ENCODE measurements at regions not wholly inside any gene's neighbourhood (a gene's known extent, or its start where the extent isn't known, plus 50 kb on each side); places are given as distances from the start of the nearest gene placed in this dataset.
"Not testable (repeated sequence)": the region's sequence is repeated elsewhere in the genome, so short reads cannot be mapped to it uniquely, and the experiment has no call there.

DNA sequence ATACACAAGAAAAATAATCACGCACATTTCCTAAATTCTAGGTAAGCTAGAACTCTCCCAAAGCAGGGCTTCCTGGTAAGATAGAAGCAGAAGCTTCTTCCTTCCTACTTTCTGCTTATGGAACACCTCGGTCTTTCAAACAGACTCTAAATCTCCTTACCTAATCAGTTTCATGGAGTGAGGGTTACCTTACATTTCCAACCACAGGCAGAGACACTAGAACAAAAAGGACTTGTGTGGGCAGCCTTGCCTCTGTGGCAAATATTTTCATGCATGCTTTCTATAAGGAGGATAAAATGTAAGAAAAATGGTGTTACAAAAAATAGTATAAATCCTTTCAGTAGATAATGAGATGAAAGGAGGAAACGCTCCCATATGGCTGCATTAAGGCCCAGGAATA is 386.3 kb upstream of the SMIM30 start:
- no peak overlapping the region for H3K27ac Mint-ChIP-seq
- no peaks in the 10 kb centered on the region for H3K4me1 Mint-ChIP-seq
- H3K9me3 Mint-ChIP-seq = peaks cover 9% of the 10 kb centered on the region
- H3K36me3 Mint-ChIP-seq = no peaks in the 10 kb centered on the region
- DNase-seq (ENCODE audit: low spot score in 2 of 2) (no peak), ATAC-seq (no peak)
- no peak overlapping the region for H3K4me3 Mint-ChIP-seq

DNA sequence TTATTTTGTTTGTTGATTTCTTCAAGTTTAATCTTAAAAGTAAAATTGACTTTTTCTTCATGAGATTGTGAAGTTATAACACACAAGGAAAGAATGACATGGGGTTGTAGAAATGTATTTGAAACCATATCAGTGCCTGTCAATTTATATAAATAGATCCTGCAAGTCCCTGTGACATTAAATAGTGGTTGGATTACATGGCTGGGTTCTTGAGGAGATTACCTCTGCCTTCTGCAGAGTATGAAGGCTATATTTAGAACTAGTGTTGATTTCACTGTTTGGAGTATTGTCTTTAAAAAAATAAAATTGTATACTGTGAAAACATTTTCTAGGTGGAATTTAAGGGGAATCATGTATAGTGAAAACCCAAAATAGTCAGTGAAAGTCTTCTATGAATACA is 385.8 kb upstream of the SMIM30 start:
- no peak overlapping the region for H3K27ac Mint-ChIP-seq
- H3K4me1 Mint-ChIP-seq = no peaks in the 10 kb centered on the region
- no peak overlapping the region for H3K4me3 Mint-ChIP-seq
- no peaks in the 10 kb centered on the region for H3K36me3 Mint-ChIP-seq
- ATAC-seq (no peak), DNase-seq (ENCODE audit: low spot score in 2 of 2) (no peak)
- H3K9me3 Mint-ChIP-seq = peaks cover 9% of the 10 kb centered on the region

DNA sequence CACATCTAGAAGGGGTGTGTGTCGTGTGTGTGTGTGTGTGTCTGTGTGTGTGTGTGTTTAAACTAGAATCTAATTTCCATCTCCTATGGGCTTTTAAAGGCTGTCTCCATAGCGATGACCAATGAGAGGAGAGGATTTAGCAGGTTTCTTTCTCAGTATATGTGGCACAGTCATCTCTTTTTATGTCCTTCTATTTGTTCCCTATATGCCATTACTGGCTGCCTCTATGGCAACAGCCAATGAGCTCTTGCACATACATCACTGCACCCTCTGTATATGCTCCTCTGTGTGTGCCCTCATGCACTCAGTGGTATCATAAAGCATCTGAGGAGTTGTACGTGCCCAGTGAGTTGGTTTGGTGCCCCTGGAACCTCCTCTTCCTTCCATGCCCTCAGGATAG is 378.2 kb upstream of the SMIM30 start:
- ATAC-seq; H3K36me3 Mint-ChIP-seq; H3K4me1 Mint-ChIP-seq; DNase-seq (ENCODE audit: low spot score in 2 of 2); H3K27ac Mint-ChIP-seq; H3K4me3 Mint-ChIP-seq; H3K9me3 Mint-ChIP-seq: not testable (repeated sequence)

DNA sequence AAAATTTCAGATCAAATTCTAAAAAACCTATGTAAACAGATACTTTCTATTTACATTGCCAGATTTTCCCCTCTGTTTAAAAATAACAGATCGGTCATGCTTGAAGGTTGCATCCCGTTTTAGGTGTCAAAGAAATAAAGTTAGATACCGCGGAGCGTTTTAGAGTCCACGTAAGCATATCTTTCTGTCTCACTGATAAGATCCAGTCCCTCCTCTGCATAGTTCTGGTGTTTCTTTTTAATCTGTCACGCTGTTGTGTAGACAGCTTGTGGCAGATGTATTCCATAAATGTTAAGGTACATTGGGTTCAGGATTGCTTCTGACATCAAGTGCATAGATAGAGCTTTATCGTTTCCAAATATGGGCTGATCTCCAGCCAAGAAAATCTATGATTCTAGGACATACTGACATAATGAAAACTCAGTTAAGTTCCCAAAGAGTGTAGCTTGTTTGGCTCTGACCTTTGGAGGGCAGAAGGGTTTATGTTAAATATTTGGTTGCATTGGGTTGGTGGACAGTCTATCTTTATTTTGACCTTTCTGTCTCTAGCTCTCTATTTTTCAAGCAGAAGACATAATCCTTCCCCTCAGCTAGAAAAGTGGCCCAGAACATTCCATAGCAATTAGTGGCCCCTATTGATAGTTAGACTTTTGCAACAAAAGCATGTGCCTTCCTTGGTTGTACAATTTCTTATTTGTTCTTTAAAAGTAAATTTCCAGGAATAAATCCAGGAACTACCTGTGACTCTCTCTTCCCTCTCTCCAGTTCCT is 376.6 kb upstream of the SMIM30 start:
- H3K36me3 Mint-ChIP-seq; DNase-seq (ENCODE audit: low spot score in 2 of 2); ATAC-seq; H3K4me1 Mint-ChIP-seq; H3K27ac Mint-ChIP-seq; H3K9me3 Mint-ChIP-seq; H3K4me3 Mint-ChIP-seq: not testable (repeated sequence)

DNA sequence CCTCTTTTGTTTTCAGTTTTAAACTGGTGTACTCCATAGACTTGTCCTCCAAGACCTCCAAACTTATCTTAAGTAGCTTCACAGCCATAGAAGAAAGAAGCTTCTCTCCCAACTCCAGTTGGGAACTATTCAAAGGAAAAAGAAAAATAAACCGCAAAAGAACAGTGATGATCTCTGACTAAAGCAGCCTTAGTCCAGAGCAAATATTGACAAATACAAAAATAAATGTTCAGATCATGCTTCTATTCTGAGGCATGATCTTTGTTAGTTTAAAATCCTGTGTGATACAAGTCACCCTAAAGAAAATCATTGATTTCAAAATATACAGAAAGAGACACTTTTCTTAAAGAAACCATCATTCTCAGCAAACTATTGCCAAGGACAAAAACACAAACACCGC is 373.0 kb upstream of the SMIM30 start:
- ATAC-seq (no peak), DNase-seq (ENCODE audit: low spot score in 2 of 2) (no peak)

DNA sequence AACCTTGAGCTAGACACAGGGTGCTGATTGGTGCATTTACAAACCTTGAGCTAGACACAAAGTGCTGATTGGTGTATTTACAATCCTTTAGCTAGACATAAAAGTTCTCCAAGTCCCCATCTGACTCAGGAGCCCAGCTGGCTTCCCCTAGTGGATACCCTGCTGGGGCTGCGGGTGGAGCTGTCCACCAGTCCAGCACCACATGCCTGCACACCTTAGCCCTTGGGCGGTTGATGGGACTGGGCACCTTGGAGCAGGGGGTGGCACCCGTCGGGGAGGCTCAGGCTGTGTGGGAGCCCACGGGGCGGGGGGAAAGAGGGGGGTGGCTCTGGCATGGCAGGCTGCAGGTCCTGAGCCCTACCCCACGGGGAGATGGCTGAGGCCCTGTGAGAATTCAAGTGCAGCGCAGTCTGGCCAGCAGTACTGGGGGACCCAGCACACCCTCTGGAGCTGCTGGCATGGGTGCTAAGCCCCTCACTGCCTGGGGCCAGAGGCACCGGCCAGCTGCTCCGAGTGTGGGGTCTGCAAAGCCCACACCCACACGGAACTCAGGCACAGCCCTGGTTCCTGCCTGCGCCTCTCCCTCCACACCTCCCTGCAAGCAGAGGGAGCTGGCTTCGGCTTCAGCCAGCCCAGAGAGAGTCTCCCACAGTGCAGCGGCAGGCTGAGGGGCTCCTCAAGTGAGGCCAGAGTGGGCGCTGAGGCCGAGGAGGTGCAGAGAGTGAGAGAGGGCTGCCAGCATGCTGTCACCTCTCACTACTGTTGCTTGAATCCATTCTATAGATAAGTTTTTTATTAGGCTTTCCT is 369.8 kb upstream of the SMIM30 start:
- H3K27ac Mint-ChIP-seq = no peak overlapping the region
- H3K36me3 Mint-ChIP-seq = no peaks in the 10 kb centered on the region
- DNase-seq (ENCODE audit: low spot score in 2 of 2) (no peak), ATAC-seq (peak; percentile 39)
- H3K9me3 Mint-ChIP-seq = peaks cover 5% of the 10 kb centered on the region
- H3K4me1 Mint-ChIP-seq = no peaks in the 10 kb centered on the region
- H3K4me3 Mint-ChIP-seq = no peak overlapping the region

More for the DNA sequence above, 373.0 kb upstream of the SMIM30 start:
- Mint-ChIP-seq H3K27ac (no peak overlapping the region), H3K4me1 (no peaks in the 10 kb centered on the region), H3K9me3 (no peaks in the 10 kb centered on the region), H3K4me3 (no peak overlapping the region), H3K36me3 (no peaks in the 10 kb centered on the region)

- no peak for DNase-seq (ENCODE audit: low spot score in 2 of 2)
- H3K9me3 Mint-ChIP-seq = peaks cover 5% of the 10 kb centered on the region
- H3K4me3 Mint-ChIP-seq = no peak overlapping the region
- H3K27ac Mint-ChIP-seq = no peak overlapping the region
- no peak for ATAC-seq
- H3K36me3 Mint-ChIP-seq = no peaks in the 10 kb centered on the region
- H3K4me1 Mint-ChIP-seq = no peaks in the 10 kb centered on the region
Measured at GRCh38 chr7:113486548-113486947, 368.2 kb upstream of the SMIM30 start.

- no peak for ATAC-seq
Measured at GRCh38 chr7:113483657-113484056, 365.3 kb upstream of the SMIM30 start.

DNA sequence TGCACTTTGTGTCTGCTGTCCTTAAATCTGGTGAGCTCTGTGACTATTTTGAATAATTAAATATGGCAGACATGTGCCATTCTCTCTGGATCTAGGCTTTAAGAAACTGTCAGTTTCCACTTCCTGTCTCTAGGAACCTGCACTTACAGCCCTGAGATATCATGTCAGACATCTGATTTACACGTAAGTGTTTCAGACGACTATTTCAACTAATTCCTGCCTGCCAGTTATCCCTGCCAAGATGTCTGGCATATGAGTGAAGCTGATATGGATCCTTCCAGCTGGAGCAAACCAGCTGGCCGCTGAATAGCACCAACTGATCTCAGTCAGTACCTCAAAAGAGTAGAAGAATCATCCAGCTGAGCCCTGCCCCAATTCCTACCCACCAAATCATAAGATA is 362.2 kb upstream of the SMIM30 start:
- ATAC-seq (no peak), DNase-seq (ENCODE audit: low spot score in 2 of 2) (no peak)
- Mint-ChIP-seq H3K27ac (no peak overlapping the region), H3K36me3 (no peaks in the 10 kb centered on the region), H3K4me3 (no peak overlapping the region), H3K4me1 (no peaks in the 10 kb centered on the region), H3K9me3 (peaks cover 4% of the 10 kb centered on the region)

More at GRCh38 chr7:113483657-113484056, 365.3 kb upstream of the SMIM30 start:
- Mint-ChIP-seq H3K9me3 (peaks cover 5% of the 10 kb centered on the region), H3K4me1 (no peaks in the 10 kb centered on the region), H3K36me3 (no peaks in the 10 kb centered on the region), H3K4me3 (no peak overlapping the region), H3K27ac (no peak overlapping the region)
- DNase-seq (ENCODE audit: low spot score in 2 of 2) = no peak

- H3K27ac Mint-ChIP-seq = no peak overlapping the region
- H3K9me3 Mint-ChIP-seq = peaks cover 11% of the 10 kb centered on the region
- H3K36me3 Mint-ChIP-seq = no peaks in the 10 kb centered on the region
- H3K4me3 Mint-ChIP-seq = no peak overlapping the region
- ATAC-seq = no peak
- no peak for DNase-seq (ENCODE audit: low spot score in 2 of 2)
- no peaks in the 10 kb centered on the region for H3K4me1 Mint-ChIP-seq
Measured at GRCh38 chr7:113464096-113464855, 345.9 kb upstream of the SMIM30 start.

DNA sequence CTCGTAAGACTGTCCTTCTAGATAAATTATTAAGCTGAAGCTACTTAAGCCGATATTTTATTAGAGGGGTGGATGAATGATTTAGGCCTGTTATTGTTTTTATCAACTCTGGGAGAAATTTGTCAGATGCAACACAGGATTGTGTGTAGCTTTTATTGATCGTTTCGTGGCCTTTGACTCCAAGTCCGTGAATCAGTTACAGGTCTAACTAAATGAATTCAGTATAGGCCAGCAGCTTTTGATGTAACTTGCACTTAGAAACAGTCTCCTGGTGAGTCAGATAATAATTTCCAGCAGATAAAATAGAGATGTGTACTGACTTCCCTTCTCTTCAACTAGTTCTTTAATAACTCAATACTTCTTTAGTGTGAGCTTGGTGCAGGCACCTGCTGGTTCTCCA is 341.7 kb upstream of the SMIM30 start:
- Mint-ChIP-seq H3K4me3 (no peak overlapping the region), H3K27ac (no peak overlapping the region), H3K36me3 (no peaks in the 10 kb centered on the region), H3K4me1 (no peaks in the 10 kb centered on the region), H3K9me3 (peaks cover 3% of the 10 kb centered on the region)
- no peak for ATAC-seq
- no peak for DNase-seq (ENCODE audit: low spot score in 2 of 2)

DNA sequence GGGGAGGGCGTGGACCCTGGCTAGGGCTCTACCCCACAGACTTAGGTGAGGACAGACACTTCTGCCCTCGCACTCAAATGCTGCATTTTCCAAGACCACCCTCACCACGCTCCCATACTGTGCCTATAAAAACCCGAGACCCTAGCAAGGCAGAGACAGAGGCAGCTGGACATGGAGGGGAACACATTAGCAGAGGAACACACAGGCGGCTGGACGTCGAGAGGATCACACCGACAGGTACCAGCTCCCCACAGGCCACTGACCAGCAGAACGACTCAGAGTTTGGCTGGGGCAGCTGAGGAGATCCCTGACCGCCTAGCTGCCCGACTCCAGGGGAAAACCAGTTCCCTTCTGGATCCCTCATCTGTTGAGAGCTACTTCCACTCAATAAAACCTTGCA is 338.2 kb upstream of the SMIM30 start:
- DNase-seq (ENCODE audit: low spot score in 2 of 2) = no peak
- no peaks in the 10 kb centered on the region for H3K4me1 Mint-ChIP-seq
- no peaks in the 10 kb centered on the region for H3K9me3 Mint-ChIP-seq
- no peak overlapping the region for H3K27ac Mint-ChIP-seq
- no peak overlapping the region for H3K4me3 Mint-ChIP-seq
- ATAC-seq = no peak
- no peaks in the 10 kb centered on the region for H3K36me3 Mint-ChIP-seq

DNA sequence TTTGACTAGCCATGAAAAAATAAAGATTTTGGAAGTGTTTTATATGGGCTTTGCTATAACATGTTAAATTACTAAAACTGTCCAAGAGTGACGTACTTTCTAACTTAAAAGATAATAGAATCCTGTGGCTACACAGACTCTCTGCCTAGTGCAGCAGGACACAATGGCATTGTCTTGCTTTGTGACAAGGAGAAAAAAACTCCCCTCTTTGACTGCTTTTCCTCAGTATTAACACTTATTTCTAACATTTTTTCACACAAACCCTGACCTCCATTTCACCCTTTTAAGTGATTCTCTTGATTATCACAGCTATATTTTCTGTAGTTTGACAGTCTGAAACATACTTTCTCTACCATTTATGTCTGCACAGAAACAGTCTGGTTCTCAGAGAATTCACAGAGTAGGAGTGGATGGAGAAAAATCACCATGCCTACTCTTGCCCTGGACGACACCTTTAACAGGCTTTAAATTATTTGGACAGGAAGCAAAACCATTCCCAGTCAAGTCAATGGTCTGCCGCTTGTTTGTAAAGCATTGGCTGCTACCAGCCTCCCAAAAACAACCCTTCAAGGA is 336.3 kb upstream of the SMIM30 start:
- DNase-seq (ENCODE audit: low spot score in 2 of 2) = no peak
- H3K36me3 Mint-ChIP-seq = no peaks in the 10 kb centered on the region
- no peak for ATAC-seq
- H3K27ac Mint-ChIP-seq = no peak overlapping the region
- no peak overlapping the region for H3K4me3 Mint-ChIP-seq
- H3K4me1 Mint-ChIP-seq = no peaks in the 10 kb centered on the region
- H3K9me3 Mint-ChIP-seq = no peaks in the 10 kb centered on the region

DNA sequence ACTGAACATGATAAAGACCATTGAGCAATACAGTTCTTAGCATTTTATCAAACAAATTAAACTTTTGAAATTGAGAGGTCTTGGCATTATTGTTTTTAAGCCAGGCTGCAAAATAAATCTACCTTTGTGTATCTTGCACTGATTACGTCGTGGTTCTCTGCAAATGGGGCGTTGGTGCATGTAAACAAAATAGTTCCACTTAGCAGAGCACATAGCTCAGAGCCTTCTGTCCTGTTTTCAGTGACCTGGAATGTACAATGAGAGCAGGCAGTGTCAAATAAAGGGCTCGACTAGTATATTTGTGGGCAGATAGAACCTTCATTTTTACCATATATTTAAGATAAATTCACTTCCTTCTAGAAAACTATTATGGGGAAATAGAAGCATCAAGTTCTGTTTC is 333.9 kb upstream of the SMIM30 start:
- DNase-seq (ENCODE audit: low spot score in 2 of 2) (no peak), ATAC-seq (no peak)
- no peaks in the 10 kb centered on the region for H3K36me3 Mint-ChIP-seq
- H3K9me3 Mint-ChIP-seq = no peaks in the 10 kb centered on the region
- H3K4me1 Mint-ChIP-seq = no peaks in the 10 kb centered on the region
- H3K4me3 Mint-ChIP-seq = no peak overlapping the region
- H3K27ac Mint-ChIP-seq = no peak overlapping the region

DNA sequence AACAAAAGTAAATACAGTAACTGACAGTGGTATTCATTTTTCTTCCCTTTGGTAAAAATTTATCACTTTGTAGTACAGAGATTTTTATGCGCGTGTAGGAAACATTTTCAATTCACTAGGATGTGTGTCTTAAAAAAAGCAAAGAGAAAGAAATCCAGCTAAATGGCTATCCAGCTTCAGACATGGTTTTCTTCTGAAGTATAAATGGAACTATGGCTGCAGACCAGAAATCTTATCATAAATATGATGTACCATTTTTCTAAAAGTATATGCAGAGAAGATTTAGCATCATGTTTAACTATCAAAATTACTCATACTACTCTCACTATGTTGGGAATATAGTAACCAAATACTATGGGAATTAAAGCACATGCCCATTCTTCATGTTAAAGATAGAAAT is 328.4 kb upstream of the SMIM30 start:
- DNase-seq (ENCODE audit: low spot score in 2 of 2) = no peak
- Mint-ChIP-seq H3K9me3 (no peaks in the 10 kb centered on the region), H3K4me1 (no peaks in the 10 kb centered on the region), H3K4me3 (no peak overlapping the region), H3K36me3 (no peaks in the 10 kb centered on the region), H3K27ac (no peak overlapping the region)
- ATAC-seq = no peak
